Bronchial epithelial cell (primary cell): ENCODE measurements at regions not wholly inside any gene's neighbourhood (a gene's known extent, or its start where the extent isn't known, plus 50 kb on each side); places are given as distances from the start of the nearest gene placed in this dataset.

Experiments
- DNase-seq: peaks from one replicate; pipeline ENCODE4 v3.0.0-alpha.2; 2010; ENCODE audit warnings: low read depth
- FAIRE-seq: peaks from 2 replicates; lab custom pipeline; 2011; peaks lifted over from hg19 to GRCh38; lab: Jason Lieb, UNC
- H3K27me3 ChIP-seq: 2 replicates; pipeline ENCODE4 v1.5.1; 2011; ENCODE audit warnings: low read length; ENCODE audit not compliant: control insufficient read depth, insufficient read depth
- H3K36me3 ChIP-seq: 2 replicates; pipeline ENCODE4 v1.5.1; 2011; ENCODE audit warnings: low read length; ENCODE audit not compliant: control insufficient read depth, insufficient read depth
- H3K4me3 ChIP-seq: 2 replicates; pipeline ENCODE4 v1.5.1; 2011; ENCODE audit warnings: mild to moderate bottlenecking, low read depth, low read length, control low read depth
- TF ChIP-seq, protein P1 (sequence below): IDR thresholded peaks from 2 replicates; pipeline ENCODE4 v1.5.1; 2011; ENCODE audit warnings: mild to moderate bottlenecking, moderate library complexity, low read length, control low read depth, inconsistent platforms; ENCODE audit not compliant: insufficient read depth, severe bottlenecking

DNA sequence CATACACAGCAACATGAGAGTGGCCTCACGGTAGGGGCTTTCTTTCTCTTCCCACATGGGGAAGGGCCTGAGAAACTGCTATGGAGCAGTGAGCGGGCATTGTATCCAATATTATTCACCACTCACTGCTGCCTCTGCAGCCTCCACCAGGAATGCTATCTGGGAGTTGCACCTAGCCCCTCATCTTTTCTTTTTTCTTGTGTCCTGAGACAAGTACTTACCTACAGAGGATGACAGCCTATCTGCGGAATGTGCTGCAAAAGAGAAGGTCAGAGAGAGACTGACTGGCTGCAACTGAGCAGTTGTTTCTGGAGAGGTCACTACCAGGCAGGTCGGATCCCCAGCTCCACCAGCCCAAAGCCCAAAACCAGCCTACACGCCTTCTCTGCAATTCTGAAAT lies 52.1 kb upstream of the HTATIP2 start:
- TF ChIP-seq, protein P1, sequence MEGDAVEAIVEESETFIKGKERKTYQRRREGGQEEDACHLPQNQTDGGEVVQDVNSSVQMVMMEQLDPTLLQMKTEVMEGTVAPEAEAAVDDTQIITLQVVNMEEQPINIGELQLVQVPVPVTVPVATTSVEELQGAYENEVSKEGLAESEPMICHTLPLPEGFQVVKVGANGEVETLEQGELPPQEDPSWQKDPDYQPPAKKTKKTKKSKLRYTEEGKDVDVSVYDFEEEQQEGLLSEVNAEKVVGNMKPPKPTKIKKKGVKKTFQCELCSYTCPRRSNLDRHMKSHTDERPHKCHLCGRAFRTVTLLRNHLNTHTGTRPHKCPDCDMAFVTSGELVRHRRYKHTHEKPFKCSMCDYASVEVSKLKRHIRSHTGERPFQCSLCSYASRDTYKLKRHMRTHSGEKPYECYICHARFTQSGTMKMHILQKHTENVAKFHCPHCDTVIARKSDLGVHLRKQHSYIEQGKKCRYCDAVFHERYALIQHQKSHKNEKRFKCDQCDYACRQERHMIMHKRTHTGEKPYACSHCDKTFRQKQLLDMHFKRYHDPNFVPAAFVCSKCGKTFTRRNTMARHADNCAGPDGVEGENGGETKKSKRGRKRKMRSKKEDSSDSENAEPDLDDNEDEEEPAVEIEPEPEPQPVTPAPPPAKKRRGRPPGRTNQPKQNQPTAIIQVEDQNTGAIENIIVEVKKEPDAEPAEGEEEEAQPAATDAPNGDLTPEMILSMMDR, result no peak
- DNase-seq, result no peak

DNA sequence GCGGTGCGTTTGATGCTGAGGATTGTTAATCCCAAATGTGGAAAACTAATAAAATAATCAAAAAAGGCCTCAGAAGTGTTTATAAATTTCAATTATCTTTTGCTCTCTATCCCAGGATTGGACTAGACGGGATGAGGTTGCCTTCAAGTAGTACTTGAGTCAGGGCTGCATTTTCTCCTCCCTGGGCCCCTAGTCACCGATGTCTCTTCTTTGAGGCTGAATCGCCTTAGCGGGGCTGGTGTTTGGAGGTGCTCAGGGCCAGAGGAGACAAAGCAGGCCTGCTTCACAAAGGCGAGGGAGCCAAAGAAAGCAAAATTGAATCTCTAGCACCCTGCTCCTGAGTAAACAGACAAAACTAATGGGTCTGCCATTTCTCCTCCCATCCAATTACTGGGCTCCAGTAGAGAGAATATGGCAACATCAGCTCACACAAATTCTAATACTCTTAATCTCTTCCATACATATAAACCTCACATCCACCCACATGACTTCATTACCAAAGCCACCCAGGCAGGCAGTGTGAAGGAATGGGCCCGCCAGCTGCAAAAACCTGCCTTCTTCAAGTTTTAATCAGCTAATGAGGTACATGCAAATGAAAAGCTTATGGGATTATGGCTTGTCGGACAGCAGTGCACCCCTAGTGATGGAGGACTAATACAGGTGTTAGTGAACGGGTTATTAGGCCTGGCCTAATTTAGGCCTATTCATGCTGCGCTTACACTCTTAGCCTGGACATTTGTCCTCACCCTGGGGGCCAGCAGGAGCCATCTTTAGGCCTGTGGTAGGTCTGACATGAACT lies 52.7 kb upstream of the HTATIP2 start:
- TF ChIP-seq, protein P1, result no peak

More for the DNA sequence above, 52.1 kb upstream of the HTATIP2 start:
- Histone ChIP-seq H3K4me3 (no peak overlapping the region), H3K36me3 (no peaks in the 10 kb centered on the region), H3K27me3 (peaks cover 2% of the 10 kb centered on the region)
- FAIRE-seq, result no peak

DNA sequence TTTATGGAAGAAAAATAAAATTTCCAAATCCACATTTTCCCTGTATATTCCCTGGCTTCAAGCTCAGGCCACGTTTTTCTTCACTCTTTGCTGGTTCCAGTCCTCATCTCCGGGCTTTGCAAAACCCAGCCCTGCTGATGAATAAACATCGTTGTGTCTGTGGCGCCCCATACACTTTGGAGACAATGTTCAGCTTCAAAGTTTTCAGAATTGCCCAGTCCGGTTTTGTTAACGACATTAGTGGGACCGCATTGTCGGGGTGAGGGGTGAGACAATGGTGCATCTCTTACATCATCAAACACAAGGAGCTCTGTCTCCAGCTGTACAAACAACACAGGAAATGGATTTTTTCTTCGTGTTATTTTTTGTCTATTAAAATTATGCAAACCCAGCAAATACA lies 53.4 kb upstream of the HTATIP2 start:
- FAIRE-seq, result no peak
- TF ChIP-seq, protein P1, result no peak

More for the DNA sequence above, 52.7 kb upstream of the HTATIP2 start:
- H3K27me3 ChIP-seq, result peaks cover 2% of the 10 kb centered on the region
- FAIRE-seq, result no peak
- H3K36me3 ChIP-seq, result no peaks in the 10 kb centered on the region
- H3K4me3 ChIP-seq, result no peak overlapping the region
- no peak for DNase-seq

DNA sequence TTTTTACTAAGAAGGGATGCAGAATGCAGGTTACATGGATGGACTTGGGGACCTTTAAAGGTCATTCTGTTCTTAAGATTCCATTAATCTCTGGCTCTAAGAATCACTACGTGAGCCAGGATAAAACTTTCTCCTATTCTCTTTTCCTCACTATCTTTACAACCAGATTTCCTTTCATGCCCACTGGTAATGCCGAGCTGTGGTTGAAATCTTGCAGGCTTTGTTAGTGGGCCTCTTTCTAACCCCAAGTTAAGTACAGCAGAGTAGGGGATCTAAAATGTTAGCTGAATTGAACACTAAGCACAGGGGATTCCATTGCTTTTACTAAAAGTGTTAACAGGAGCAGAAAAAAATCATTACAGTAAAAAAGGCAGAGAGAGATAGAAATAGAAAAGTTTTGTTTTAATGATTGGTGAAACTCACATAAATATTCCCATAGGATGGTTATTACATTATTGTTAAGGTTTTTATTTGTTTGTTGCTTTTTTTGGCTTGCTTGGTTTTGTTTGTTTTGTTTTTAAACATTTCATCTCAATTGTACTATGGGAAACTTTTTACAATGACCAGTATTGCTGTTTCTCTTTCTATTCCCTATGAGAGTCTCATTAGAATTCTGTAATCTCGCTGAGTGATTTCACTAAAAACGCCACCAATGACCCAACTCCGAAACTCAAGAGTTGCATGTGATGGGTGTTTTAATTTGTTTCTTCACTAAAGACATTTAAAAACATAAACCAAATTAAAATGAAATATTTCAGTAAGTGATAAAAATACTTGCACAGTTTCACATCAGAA lies 54.1 kb upstream of the HTATIP2 start:
- FAIRE-seq, result no peak
- DNase-seq, result no peak
- TF ChIP-seq, protein P1, result no peak
- Histone ChIP-seq H3K36me3 (no peaks in the 10 kb centered on the region), H3K27me3 (peaks cover 2% of the 10 kb centered on the region), H3K4me3 (no peak overlapping the region)

More for the DNA sequence above, 53.4 kb upstream of the HTATIP2 start:
- Histone ChIP-seq H3K4me3 (no peak overlapping the region), H3K36me3 (no peaks in the 10 kb centered on the region), H3K27me3 (peaks cover 2% of the 10 kb centered on the region)
- DNase-seq, result no peak

DNA sequence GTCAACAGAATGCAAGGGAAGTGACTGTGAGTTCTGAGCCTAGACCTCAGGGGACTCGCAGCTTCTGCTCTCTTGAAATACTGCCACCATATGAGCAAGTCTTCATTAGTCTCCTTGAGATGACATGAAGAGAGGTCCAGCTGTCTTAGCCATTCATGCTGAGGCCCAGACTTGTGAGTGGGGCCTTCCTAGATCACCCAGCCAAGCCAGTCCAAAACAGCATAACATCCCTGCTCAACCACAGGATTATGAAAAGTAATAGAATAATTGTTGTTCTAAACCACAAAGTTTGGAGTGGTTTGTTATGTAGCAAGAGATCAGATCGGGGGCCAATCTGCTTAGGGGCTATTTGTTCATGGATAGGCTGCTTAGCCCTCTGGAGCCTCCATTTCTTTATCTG lies 54.9 kb upstream of the HTATIP2 start:
- Histone ChIP-seq H3K4me3 (no peak overlapping the region), H3K36me3 (no peaks in the 10 kb centered on the region), H3K27me3 (peaks cover 2% of the 10 kb centered on the region)
- DNase-seq (no peak), FAIRE-seq (no peak)
- TF ChIP-seq, protein P1, result no peak
